ENCODE measurements at regions not wholly inside any gene's neighbourhood (a gene's known extent, or its start where the extent isn't known, plus 50 kb on each side); places are given as distances from the start of the nearest gene placed in this dataset.

- intact Hi-C loops (cut with DNase I): no loop called here
- TF ChIP-seq CTCF (IDR thresholded peaks at IDR 0.05; ENCODE audit: borderline replicate concordance, extremely low read depth, insufficient read depth): no peak
- Histone ChIP-seq H3K4me1 (ENCODE audit: control insufficient read depth in 2 of 3, insufficient read depth in 2 of 3, low read depth in 1 of 3, low read length in 3 of 3) (no peaks in the 10 kb centered on the region), H3K4me3 (ENCODE audit: low read length in 3 of 3) (no peak overlapping the region), H3K27ac (ENCODE audit: low read depth in 2 of 2, low read length in 2 of 2) (no peak overlapping the region), H3K27me3 (ENCODE audit: control insufficient read depth, insufficient read depth, low read length) (no peaks in the 10 kb centered on the region), H3K9ac (ENCODE audit: low read length in 3 of 3) (no peak overlapping the region), H3K36me3 (ENCODE audit: control insufficient read depth in 2 of 3, insufficient read depth in 3 of 3, low read length in 3 of 3) (no peaks in the 10 kb centered on the region), H3K9me3 (ENCODE audit: control insufficient read depth in 2 of 3, insufficient read depth in 1 of 3, low read length in 3 of 3) (no peaks in the 10 kb centered on the region)
- FAIRE-seq (no peak), DNase-seq (peak in 2 of 5 donors; percentile 35 to 72)
These were observed 497.7 kb downstream of the KIF20B start for GRCh38 chr10:90199093-90199492.

- Histone ChIP-seq H3K27me3 (ENCODE audit: control insufficient read depth, insufficient read depth, low read length) (no peaks in the 10 kb centered on the region), H3K4me1 (ENCODE audit: control insufficient read depth in 2 of 3, insufficient read depth in 2 of 3, low read depth in 1 of 3, low read length in 3 of 3) (no peaks in the 10 kb centered on the region), H3K4me3 (ENCODE audit: low read length in 3 of 3) (no peak overlapping the region), H3K36me3 (ENCODE audit: control insufficient read depth in 2 of 3, insufficient read depth in 3 of 3, low read length in 3 of 3) (no peaks in the 10 kb centered on the region), H3K27ac (ENCODE audit: low read depth in 2 of 2, low read length in 2 of 2) (no peak overlapping the region), H3K9me3 (ENCODE audit: control insufficient read depth in 2 of 3, insufficient read depth in 1 of 3, low read length in 3 of 3) (no peaks in the 10 kb centered on the region), H3K9ac (ENCODE audit: low read length in 3 of 3) (no peak overlapping the region)
- DNase-seq (no peak), FAIRE-seq (no peak)
- no peak for TF ChIP-seq CTCF (IDR thresholded peaks at IDR 0.05; ENCODE audit: borderline replicate concordance, extremely low read depth, insufficient read depth)
- intact Hi-C loops (cut with DNase I): no loop called here
These were observed 498.1 kb downstream of the KIF20B start for GRCh38 chr10:90199513-90199912.

GRCh38 chr10:90204131-90204955, 503.0 kb downstream of the KIF20B start:
- no peak overlapping the region for H3K27ac ChIP-seq (ENCODE audit: low read depth in 2 of 2, low read length in 2 of 2)
- no peaks in the 10 kb centered on the region for H3K36me3 ChIP-seq (ENCODE audit: control insufficient read depth in 2 of 3, insufficient read depth in 3 of 3, low read length in 3 of 3)
- FAIRE-seq (no peak), DNase-seq (no peak)
- H3K9me3 ChIP-seq (ENCODE audit: control insufficient read depth in 2 of 3, insufficient read depth in 1 of 3, low read length in 3 of 3): no peaks in the 10 kb centered on the region
- H3K4me1 ChIP-seq (ENCODE audit: control insufficient read depth in 2 of 3, insufficient read depth in 2 of 3, low read depth in 1 of 3, low read length in 3 of 3): no peaks in the 10 kb centered on the region
- no peak overlapping the region for H3K9ac ChIP-seq (ENCODE audit: low read length in 3 of 3)
- no peak overlapping the region for H3K4me3 ChIP-seq (ENCODE audit: low read length in 3 of 3)
- no peak for TF ChIP-seq CTCF (IDR thresholded peaks at IDR 0.05; ENCODE audit: borderline replicate concordance, extremely low read depth, insufficient read depth)
- intact Hi-C loops (cut with DNase I): no loop called here
- no peaks in the 10 kb centered on the region for H3K27me3 ChIP-seq (ENCODE audit: control insufficient read depth, insufficient read depth, low read length)

Data from kidney (tissue), 13 donors.